Activated CD4-positive, alpha-beta memory T cell treated with anti-CD3 and anti-CD28 coated beads for 36 hours (primary cell): ENCODE measurements at regions not wholly inside any gene's neighbourhood (a gene's known extent, or its start where the extent isn't known, plus 50 kb on each side); places are given as distances from the start of the nearest gene placed in this dataset.

Experiments used
- CTCF ChIA-PET: fragments of 350-600 bp; sonication (Branson Sonifier 250); formaldehyde crosslinking; loops from one replicate; lab custom pipeline; 2021; ENCODE audit warnings: antibody characterized with exemption, inconsistent platforms; lab: Charles Lee
- POLR2A ChIA-PET: fragments of 350-600 bp; sonication (Branson Sonifier 250); formaldehyde crosslinking; loops from one replicate; lab custom pipeline; 2021; ENCODE audit warnings: antibody characterized with exemption; lab: Charles Lee
- DNase-seq: peaks from one replicate; pipeline ENCODE4 v3.0.0-alpha.2; 2020
- H3K27ac Mint-ChIP-seq: one replicate; pipeline ENCODE4 v1.8.0; 2021; ENCODE audit warnings: mixed read lengths
- H3K27me3 Mint-ChIP-seq: one replicate; pipeline ENCODE4 v1.8.0; 2021; ENCODE audit warnings: mixed read lengths
- H3K36me3 Mint-ChIP-seq: one replicate; pipeline ENCODE4 v1.8.0; 2021; ENCODE audit warnings: mixed read lengths
- H3K4me1 Mint-ChIP-seq: one replicate; pipeline ENCODE4 v1.8.0; 2021; ENCODE audit warnings: low read depth, mixed read lengths
- H3K4me3 Mint-ChIP-seq: one replicate; pipeline ENCODE4 v1.8.0; 2021; ENCODE audit warnings: mild to moderate bottlenecking, mixed read lengths
- H3K9me3 Mint-ChIP-seq: one replicate; pipeline ENCODE4 v1.8.0; 2021; ENCODE audit warnings: mixed read lengths
- intact Hi-C: fragments of 100-400 bp; cut with micrococcal nuclease; formaldehyde crosslinking; loops from one replicate; pipeline ENCODE4 v1.15.1; 2023

- no peak for DNase-seq
- CTCF ChIA-PET: interaction anchor here (1.1 kb wide), 1 partner anchor 41 kb away, joined by 4 read pairs; no protein-coding TSS in a partner anchor
- no peaks in the 10 kb centered on the region for H3K4me1 Mint-ChIP-seq
- intact Hi-C loops: no loop called here
- peaks cover 2% of the 10 kb centered on the region for H3K9me3 Mint-ChIP-seq
- no peak overlapping the region for H3K27ac Mint-ChIP-seq
- no peaks in the 10 kb centered on the region for H3K36me3 Mint-ChIP-seq
- no peaks in the 10 kb centered on the region for H3K27me3 Mint-ChIP-seq
- POLR2A ChIA-PET: no interaction called here
- no peak overlapping the region for H3K4me3 Mint-ChIP-seq
Observed at GRCh38 chr12:85352016-85352415, 72.0 kb downstream of the ALX1 start.

GRCh38 chr12:85356596-85357385 lies 76.8 kb downstream of the ALX1 start:
- POLR2A ChIA-PET: no interaction called here
- H3K36me3 Mint-ChIP-seq: no peaks in the 10 kb centered on the region
- H3K27ac Mint-ChIP-seq: no peak overlapping the region
- peaks cover 6% of the 10 kb centered on the region for H3K9me3 Mint-ChIP-seq
- H3K4me3 Mint-ChIP-seq: no peak overlapping the region
- H3K4me1 Mint-ChIP-seq: no peaks in the 10 kb centered on the region
- CTCF ChIA-PET: interaction anchor here (1.5 kb wide), 1 partner anchor 514 kb away, joined by 3 read pairs; no protein-coding TSS in a partner anchor
- no peak for DNase-seq
- H3K27me3 Mint-ChIP-seq: no peaks in the 10 kb centered on the region
- intact Hi-C loops: no loop called here

GRCh38 chr12:85357609-85358008 lies 77.6 kb downstream of the ALX1 start:
- H3K27me3 Mint-ChIP-seq: no peaks in the 10 kb centered on the region
- H3K9me3 Mint-ChIP-seq: peaks cover 7% of the 10 kb centered on the region

GRCh38 chr12:85358715-85359114 lies 78.7 kb downstream of the ALX1 start:
- Mint-ChIP-seq H3K27me3 (no peaks in the 10 kb centered on the region), H3K4me3 (no peak overlapping the region), H3K4me1 (no peaks in the 10 kb centered on the region), H3K36me3 (no peaks in the 10 kb centered on the region), H3K9me3 (peaks cover 11% of the 10 kb centered on the region), H3K27ac (no peak overlapping the region)
- intact Hi-C loops: no loop called here
- CTCF ChIA-PET: no interaction called here
- no peak for DNase-seq
- POLR2A ChIA-PET: no interaction called here

More at GRCh38 chr12:85357609-85358008, 77.6 kb downstream of the ALX1 start:
- H3K4me3 Mint-ChIP-seq: no peak overlapping the region
- ChIA-PET POLR2A (no interaction called here), CTCF (interaction anchor here (1.5 kb wide), 1 partner anchor 514 kb away, joined by 3 read pairs; no protein-coding TSS in a partner anchor)
- no peaks in the 10 kb centered on the region for H3K4me1 Mint-ChIP-seq
- intact Hi-C loops: no loop called here
- DNase-seq: no peak
- H3K36me3 Mint-ChIP-seq: no peaks in the 10 kb centered on the region
- H3K27ac Mint-ChIP-seq: no peak overlapping the region

GRCh38 chr12:85363382-85364190 lies 83.6 kb downstream of the ALX1 start:
- CTCF ChIA-PET: no interaction called here
- no peak overlapping the region for H3K27ac Mint-ChIP-seq
- no peak for DNase-seq
- H3K9me3 Mint-ChIP-seq: peaks cover 11% of the 10 kb centered on the region
- H3K4me1 Mint-ChIP-seq: no peaks in the 10 kb centered on the region
- H3K36me3 Mint-ChIP-seq: no peaks in the 10 kb centered on the region
- intact Hi-C loops: no loop called here
- no peaks in the 10 kb centered on the region for H3K27me3 Mint-ChIP-seq
- H3K4me3 Mint-ChIP-seq: no peak overlapping the region
- POLR2A ChIA-PET: no interaction called here

- Mint-ChIP-seq H3K27me3 (no peaks in the 10 kb centered on the region), H3K4me3 (no peak overlapping the region), H3K27ac (no peak overlapping the region), H3K36me3 (no peaks in the 10 kb centered on the region), H3K9me3 (peaks cover 2% of the 10 kb centered on the region), H3K4me1 (no peaks in the 10 kb centered on the region)
- DNase-seq: no peak
- intact Hi-C loops: no loop called here
- ChIA-PET POLR2A (no interaction called here), CTCF (no interaction called here)
Observed at GRCh38 chr12:85367936-85368335, 87.9 kb downstream of the ALX1 start.

- no peak overlapping the region for H3K27ac Mint-ChIP-seq
- CTCF ChIA-PET: no interaction called here
- POLR2A ChIA-PET: no interaction called here
- peaks cover 4% of the 10 kb centered on the region for H3K9me3 Mint-ChIP-seq
- intact Hi-C loops: no loop called here
- H3K27me3 Mint-ChIP-seq: no peaks in the 10 kb centered on the region
- no peaks in the 10 kb centered on the region for H3K36me3 Mint-ChIP-seq
- no peak overlapping the region for H3K4me3 Mint-ChIP-seq
- DNase-seq: no peak
- H3K4me1 Mint-ChIP-seq: no peaks in the 10 kb centered on the region
Observed at GRCh38 chr12:85369365-85370154, 89.5 kb downstream of the ALX1 start.

- Mint-ChIP-seq H3K27me3 (no peaks in the 10 kb centered on the region), H3K4me1 (no peaks in the 10 kb centered on the region), H3K36me3 (no peaks in the 10 kb centered on the region), H3K27ac (no peak overlapping the region), H3K4me3 (no peak overlapping the region), H3K9me3 (peaks cover 6% of the 10 kb centered on the region)
- CTCF ChIA-PET: no interaction called here
- intact Hi-C loops: no loop called here
- DNase-seq: no peak
- POLR2A ChIA-PET: no interaction called here
Observed at GRCh38 chr12:85373045-85373444, 93.0 kb downstream of the ALX1 start.

- Mint-ChIP-seq H3K27me3 (no peaks in the 10 kb centered on the region), H3K36me3 (no peaks in the 10 kb centered on the region), H3K27ac (no peak overlapping the region), H3K4me1 (no peaks in the 10 kb centered on the region), H3K4me3 (no peak overlapping the region), H3K9me3 (peaks cover 6% of the 10 kb centered on the region)
- ChIA-PET POLR2A (no interaction called here), CTCF (no interaction called here)
- intact Hi-C loops: no loop called here
- DNase-seq: no peak
Observed at GRCh38 chr12:85374981-85375380, 95.0 kb downstream of the ALX1 start.

- DNase-seq: no peak
- intact Hi-C loops: no loop called here
- H3K27me3 Mint-ChIP-seq: no peaks in the 10 kb centered on the region
- H3K27ac Mint-ChIP-seq: no peak overlapping the region
- no peaks in the 10 kb centered on the region for H3K4me1 Mint-ChIP-seq
- CTCF ChIA-PET: no interaction called here
- H3K36me3 Mint-ChIP-seq: no peaks in the 10 kb centered on the region
- POLR2A ChIA-PET: no interaction called here
- H3K9me3 Mint-ChIP-seq: no peaks in the 10 kb centered on the region
- no peak overlapping the region for H3K4me3 Mint-ChIP-seq
Observed at GRCh38 chr12:85385406-85385805, 105.4 kb downstream of the ALX1 start.

GRCh38 chr12:85390266-85390665 lies 110.2 kb downstream of the ALX1 start:
- CTCF ChIA-PET: no interaction called here
- DNase-seq: no peak
- POLR2A ChIA-PET: no interaction called here
- no peaks in the 10 kb centered on the region for H3K36me3 Mint-ChIP-seq
- no peaks in the 10 kb centered on the region for H3K4me1 Mint-ChIP-seq
- H3K27ac Mint-ChIP-seq: no peak overlapping the region
- intact Hi-C loops: no loop called here
- H3K4me3 Mint-ChIP-seq: no peak overlapping the region
- H3K27me3 Mint-ChIP-seq: no peaks in the 10 kb centered on the region
- H3K9me3 Mint-ChIP-seq: no peaks in the 10 kb centered on the region

- Mint-ChIP-seq H3K9me3 (no peaks in the 10 kb centered on the region), H3K27ac (no peak overlapping the region), H3K4me1 (no peaks in the 10 kb centered on the region), H3K4me3 (no peak overlapping the region), H3K36me3 (no peaks in the 10 kb centered on the region), H3K27me3 (no peaks in the 10 kb centered on the region)
- no peak for DNase-seq
- CTCF ChIA-PET: no interaction called here
- intact Hi-C loops: no loop called here
- POLR2A ChIA-PET: no interaction called here
Observed at GRCh38 chr12:85392508-85392907, 112.5 kb downstream of the ALX1 start.
